K562 (cell line): ENCODE measurements at regions not wholly inside any gene's neighbourhood (a gene's known extent, or its start where the extent isn't known, plus 50 kb on each side); places are given as distances from the start of the nearest gene placed in this dataset.

ENCODE experiments used
- ATAC-seq: fragments of 200-7000 bp; cut with Tn5 transposase; 3 replicates; pipeline ENCODE4 v1.9.1; 2020; ENCODE audit warnings: moderate library complexity
- BruUV-seq: library from RNA; stranded (reverse); fragments of 400-500 nt; replicated peaks from 2 replicates; lab custom pipeline; 2021; lab: Mats Ljungman, UMichigan
- CTCF ChIA-PET: fragments of 300-600 bp; formaldehyde crosslinking; extraction: SDS; loops from one replicate; lab custom pipeline; 2021; ENCODE audit warnings: low intra/inter-chr PET ratio; lab: Yijun Ruan, JAX
- POLR2A ChIA-PET: fragments of 300-600, 350-650 bp; sonication (Branson Sonifier 250); formaldehyde crosslinking; extraction: SDS; loops from one replicate; lab custom pipeline; 2021; ENCODE audit warnings: antibody characterized with exemption, inconsistent platforms; lab: Yijun Ruan, JAX
- DNase-seq, 4 experiments: peaks; one replicate each; pipeline versions ENCODE4 v3.0.0 to v3.0.0-alpha.2; 2011 to 2018; ENCODE audit warnings: low spot score in 3 of 4, mixed read lengths in 3 of 4; ENCODE audit errors: extremely low read depth in 1 of 4
- FAIRE-seq: peaks from 2 replicates; lab custom pipeline; 2011; peaks lifted over from hg19 to GRCh38; lab: Jason Lieb, UNC
- H2AFZ ChIP-seq: 2 replicates; pipeline ENCODE4 v1.6.0; 2011; ENCODE audit warnings: low read depth, low read length, control low read depth, inconsistent platforms
- H3K27ac ChIP-seq: fragments of 200-600 bp; 3 replicates; pipeline ENCODE4 v1.8.0; 2011; ENCODE audit warnings: low read depth, mild to moderate bottlenecking, control low read depth, inconsistent platforms, low read length, moderate library complexity, mixed read lengths; ENCODE audit errors: extremely low read depth
- H3K27me3 ChIP-seq, 2 experiments: fragments of 300-600 bp in 1 of 2; 2 replicates in 1 of 2; 3 replicates in 1 of 2; pipeline versions ENCODE4 v1.6.0 to v1.8.0; 2011; ENCODE audit warnings: inconsistent platforms in 2 of 2, low read length in 2 of 2, mild to moderate bottlenecking in 1 of 2, mixed read lengths in 1 of 2, moderate library complexity in 1 of 2; ENCODE audit not compliant: control insufficient read depth in 2 of 2, insufficient read depth in 2 of 2
- H3K36me3 ChIP-seq: fragments of 300-600 bp; 3 replicates; pipeline ENCODE4 v1.8.0; 2011; ENCODE audit warnings: mild to moderate bottlenecking, low read length, inconsistent platforms; ENCODE audit not compliant: control insufficient read depth, insufficient read depth
- H3K4me1 ChIP-seq, 2 experiments: fragments of 200-600 bp in 1 of 2; replicated peaks in 1 of 2; 2 replicates in 1 of 2; 3 replicates in 1 of 2; pipeline versions ENCODE4 v1.5.1 to v1.8.0; 2011; ENCODE audit warnings: inconsistent platforms in 2 of 2, low read length in 2 of 2, mild to moderate bottlenecking in 1 of 2, mixed read lengths in 1 of 2, moderate library complexity in 1 of 2; ENCODE audit not compliant: control insufficient read depth in 2 of 2, insufficient read depth in 2 of 2
- H3K4me2 ChIP-seq: 2 replicates; pipeline ENCODE4 v1.6.1; 2011; ENCODE audit warnings: low read length, control low read depth, inconsistent platforms, mixed read lengths; ENCODE audit not compliant: insufficient read depth
- H3K4me3 ChIP-seq: fragments of 200-600 bp; sonication (generic), shearing (Covaris generic); 2 replicates; pipeline ENCODE4 v1.5.1; 2016; ENCODE audit warnings: control low read depth, inconsistent platforms
- H3K79me2 ChIP-seq: fragments of 200-600 bp; 3 replicates; pipeline ENCODE4 v1.8.0; 2011; ENCODE audit warnings: low read length, inconsistent platforms; ENCODE audit not compliant: control insufficient read depth, insufficient read depth
- H3K9ac ChIP-seq, 2 experiments: 2 replicates each; pipeline versions ENCODE4 v1.6.0 to v1.6.1; 2011; ENCODE audit warnings: low read depth in 2 of 2, low read length in 2 of 2, control low read depth in 1 of 2, inconsistent platforms in 1 of 2, mild to moderate bottlenecking in 1 of 2, mixed read lengths in 1 of 2; ENCODE audit not compliant: insufficient read depth in 1 of 2
- H3K9me1 ChIP-seq: one replicate; pipeline ENCODE4 v1.6.0; 2011; ENCODE audit warnings: inconsistent platforms, mild to moderate bottlenecking, low read length, moderate library complexity; ENCODE audit not compliant: control insufficient read depth, insufficient read depth
- H3K9me3 ChIP-seq: replicated peaks from 2 replicates; pipeline ENCODE4 v1.5.1; 2011; ENCODE audit warnings: low read depth, low read length, inconsistent platforms; ENCODE audit not compliant: control insufficient read depth, insufficient read depth
- H4K20me1 ChIP-seq: replicated peaks from 2 replicates; pipeline ENCODE4 v1.6.1; 2011; ENCODE audit warnings: low read length, inconsistent platforms, mixed read lengths; ENCODE audit not compliant: control insufficient read depth, insufficient read depth
- ARHGAP35 ChIP-seq: fragments of 450-650 bp; IDR thresholded peaks from 2 replicates; pipeline ENCODE4 v1.6.1; 2018; ENCODE audit not compliant: partially characterized antibody
- BDP1 ChIP-seq: IDR thresholded peaks from 3 replicates; pipeline ENCODE4 v1.6.1; 2011; ENCODE audit not compliant: insufficient read length, insufficient read depth
- HNRNPL ChIP-seq: fragments of 200-400 bp; formaldehyde crosslinking; IDR thresholded peaks from 2 replicates; pipeline ENCODE4 v1.6.1; 2017; ENCODE audit warnings: low read depth, mild to moderate bottlenecking, low read length
- ZNF75A ChIP-seq: fragments of 450-650 bp; formaldehyde crosslinking; IDR thresholded peaks from 2 replicates; pipeline ENCODE4 v1.4.0; 2020; ENCODE audit warnings: mild to moderate bottlenecking
- whole genome bisulfite sequencing: fragments of 100-300 bp; shearing (Covaris generic); methylation state at CpG from one replicate; pipeline ENCODE4 v1.1.6; 2016; ENCODE audit warnings: low coverage, mixed read lengths; ENCODE audit not compliant: insufficient coverage; ENCODE audit errors: missing lambda C conversion rate; 5-methylcytosine and 5-hydroxymethylcytosine counted together
- in situ Hi-C: fragments of 300-500 bp; cut with MboI; formaldehyde crosslinking; loops from 4 replicates; pipeline ENCODE4 v1.15.0; 2018; ENCODE audit warnings: inconsistent platforms, mixed read lengths
- intact Hi-C: fragments of 100-400 bp; cut with micrococcal nuclease; formaldehyde crosslinking; loops from 2 replicates; pipeline ENCODE4 v1.14.2; 2022
- TF ChIP-seq, protein P1 (sequence below): fragments of 450-650 bp; IDR thresholded peaks from 2 replicates; pipeline ENCODE4 v1.6.1; 2016; ENCODE audit warnings: mild to moderate bottlenecking, moderate library complexity

DNA sequence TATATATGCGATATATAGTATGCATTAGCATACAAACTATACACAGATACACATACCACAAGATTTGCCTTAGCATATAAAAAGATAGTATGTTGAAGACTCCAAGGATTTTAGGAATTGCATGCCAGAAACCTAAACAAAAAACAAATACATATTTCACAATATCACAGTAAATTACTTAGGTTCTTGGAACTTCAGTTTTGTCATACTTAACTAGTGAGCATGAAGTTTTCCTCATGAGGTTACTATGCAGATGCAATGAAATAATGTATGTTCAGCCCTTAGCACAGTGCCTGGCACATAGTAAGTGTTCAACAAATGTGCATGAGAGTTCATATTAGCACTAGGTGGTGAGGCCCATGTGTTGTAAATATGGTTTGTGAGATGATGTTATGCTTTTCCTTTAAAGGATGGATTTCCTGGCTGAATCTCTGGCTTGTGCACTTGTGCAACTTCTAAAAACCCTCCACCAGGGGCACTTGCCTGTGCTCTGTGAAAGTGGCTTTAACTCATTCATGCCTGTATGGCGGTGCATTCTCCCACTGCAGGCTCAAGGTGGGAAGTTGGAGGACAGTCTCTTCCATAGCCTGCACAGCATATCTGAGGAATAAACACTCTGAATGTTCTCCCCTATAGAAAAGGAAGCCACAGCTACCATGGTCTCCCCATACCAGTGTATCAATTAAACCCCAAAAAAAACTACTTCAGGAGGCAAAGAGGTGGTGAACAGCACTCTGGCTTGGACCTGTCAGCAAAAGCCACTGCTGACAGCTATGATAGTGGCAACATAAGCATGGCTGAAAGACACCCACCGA lies 624.1 kb upstream of the CDH4 start:
- Histone ChIP-seq H3K36me3 (no peaks in the 10 kb centered on the region), H3K9me3 (no peaks in the 10 kb centered on the region), H3K4me3 (no peak overlapping the region), H4K20me1 (no peaks in the 10 kb centered on the region), H3K4me1 (no peaks in the 10 kb centered on the region), H3K4me2 (no peak overlapping the region), H2AFZ (no peak overlapping the region), H3K79me2 (no peaks in the 10 kb centered on the region), H3K27me3 (no peaks in the 10 kb centered on the region; a peak in 1 of 5 replicates), H3K9me1 (no peaks in the 10 kb centered on the region), H3K9ac (no peak overlapping the region), H3K27ac (no peak overlapping the region)
- CTCF ChIA-PET: no interaction called here
- in situ Hi-C loops (no loop called here), intact Hi-C loops (no loop called here)
- ATAC-seq: no peak
- FAIRE-seq: no peak
- POLR2A ChIA-PET: interaction anchor here (0.6 kb wide), 1 partner anchor 1548 kb away, joined by 3 read pairs; no protein-coding TSS in a partner anchor
- no TSS peak for BruUV-seq
- 0% methylated on average over 3 of the region's 3 CpGs for WGBS
- TF ChIP-seq ZNF75A (CRISPR knock-in tag) (no peak), ARHGAP35 (no peak), HNRNPL (no peak), BDP1 (no peak)
- TF ChIP-seq, protein P1, sequence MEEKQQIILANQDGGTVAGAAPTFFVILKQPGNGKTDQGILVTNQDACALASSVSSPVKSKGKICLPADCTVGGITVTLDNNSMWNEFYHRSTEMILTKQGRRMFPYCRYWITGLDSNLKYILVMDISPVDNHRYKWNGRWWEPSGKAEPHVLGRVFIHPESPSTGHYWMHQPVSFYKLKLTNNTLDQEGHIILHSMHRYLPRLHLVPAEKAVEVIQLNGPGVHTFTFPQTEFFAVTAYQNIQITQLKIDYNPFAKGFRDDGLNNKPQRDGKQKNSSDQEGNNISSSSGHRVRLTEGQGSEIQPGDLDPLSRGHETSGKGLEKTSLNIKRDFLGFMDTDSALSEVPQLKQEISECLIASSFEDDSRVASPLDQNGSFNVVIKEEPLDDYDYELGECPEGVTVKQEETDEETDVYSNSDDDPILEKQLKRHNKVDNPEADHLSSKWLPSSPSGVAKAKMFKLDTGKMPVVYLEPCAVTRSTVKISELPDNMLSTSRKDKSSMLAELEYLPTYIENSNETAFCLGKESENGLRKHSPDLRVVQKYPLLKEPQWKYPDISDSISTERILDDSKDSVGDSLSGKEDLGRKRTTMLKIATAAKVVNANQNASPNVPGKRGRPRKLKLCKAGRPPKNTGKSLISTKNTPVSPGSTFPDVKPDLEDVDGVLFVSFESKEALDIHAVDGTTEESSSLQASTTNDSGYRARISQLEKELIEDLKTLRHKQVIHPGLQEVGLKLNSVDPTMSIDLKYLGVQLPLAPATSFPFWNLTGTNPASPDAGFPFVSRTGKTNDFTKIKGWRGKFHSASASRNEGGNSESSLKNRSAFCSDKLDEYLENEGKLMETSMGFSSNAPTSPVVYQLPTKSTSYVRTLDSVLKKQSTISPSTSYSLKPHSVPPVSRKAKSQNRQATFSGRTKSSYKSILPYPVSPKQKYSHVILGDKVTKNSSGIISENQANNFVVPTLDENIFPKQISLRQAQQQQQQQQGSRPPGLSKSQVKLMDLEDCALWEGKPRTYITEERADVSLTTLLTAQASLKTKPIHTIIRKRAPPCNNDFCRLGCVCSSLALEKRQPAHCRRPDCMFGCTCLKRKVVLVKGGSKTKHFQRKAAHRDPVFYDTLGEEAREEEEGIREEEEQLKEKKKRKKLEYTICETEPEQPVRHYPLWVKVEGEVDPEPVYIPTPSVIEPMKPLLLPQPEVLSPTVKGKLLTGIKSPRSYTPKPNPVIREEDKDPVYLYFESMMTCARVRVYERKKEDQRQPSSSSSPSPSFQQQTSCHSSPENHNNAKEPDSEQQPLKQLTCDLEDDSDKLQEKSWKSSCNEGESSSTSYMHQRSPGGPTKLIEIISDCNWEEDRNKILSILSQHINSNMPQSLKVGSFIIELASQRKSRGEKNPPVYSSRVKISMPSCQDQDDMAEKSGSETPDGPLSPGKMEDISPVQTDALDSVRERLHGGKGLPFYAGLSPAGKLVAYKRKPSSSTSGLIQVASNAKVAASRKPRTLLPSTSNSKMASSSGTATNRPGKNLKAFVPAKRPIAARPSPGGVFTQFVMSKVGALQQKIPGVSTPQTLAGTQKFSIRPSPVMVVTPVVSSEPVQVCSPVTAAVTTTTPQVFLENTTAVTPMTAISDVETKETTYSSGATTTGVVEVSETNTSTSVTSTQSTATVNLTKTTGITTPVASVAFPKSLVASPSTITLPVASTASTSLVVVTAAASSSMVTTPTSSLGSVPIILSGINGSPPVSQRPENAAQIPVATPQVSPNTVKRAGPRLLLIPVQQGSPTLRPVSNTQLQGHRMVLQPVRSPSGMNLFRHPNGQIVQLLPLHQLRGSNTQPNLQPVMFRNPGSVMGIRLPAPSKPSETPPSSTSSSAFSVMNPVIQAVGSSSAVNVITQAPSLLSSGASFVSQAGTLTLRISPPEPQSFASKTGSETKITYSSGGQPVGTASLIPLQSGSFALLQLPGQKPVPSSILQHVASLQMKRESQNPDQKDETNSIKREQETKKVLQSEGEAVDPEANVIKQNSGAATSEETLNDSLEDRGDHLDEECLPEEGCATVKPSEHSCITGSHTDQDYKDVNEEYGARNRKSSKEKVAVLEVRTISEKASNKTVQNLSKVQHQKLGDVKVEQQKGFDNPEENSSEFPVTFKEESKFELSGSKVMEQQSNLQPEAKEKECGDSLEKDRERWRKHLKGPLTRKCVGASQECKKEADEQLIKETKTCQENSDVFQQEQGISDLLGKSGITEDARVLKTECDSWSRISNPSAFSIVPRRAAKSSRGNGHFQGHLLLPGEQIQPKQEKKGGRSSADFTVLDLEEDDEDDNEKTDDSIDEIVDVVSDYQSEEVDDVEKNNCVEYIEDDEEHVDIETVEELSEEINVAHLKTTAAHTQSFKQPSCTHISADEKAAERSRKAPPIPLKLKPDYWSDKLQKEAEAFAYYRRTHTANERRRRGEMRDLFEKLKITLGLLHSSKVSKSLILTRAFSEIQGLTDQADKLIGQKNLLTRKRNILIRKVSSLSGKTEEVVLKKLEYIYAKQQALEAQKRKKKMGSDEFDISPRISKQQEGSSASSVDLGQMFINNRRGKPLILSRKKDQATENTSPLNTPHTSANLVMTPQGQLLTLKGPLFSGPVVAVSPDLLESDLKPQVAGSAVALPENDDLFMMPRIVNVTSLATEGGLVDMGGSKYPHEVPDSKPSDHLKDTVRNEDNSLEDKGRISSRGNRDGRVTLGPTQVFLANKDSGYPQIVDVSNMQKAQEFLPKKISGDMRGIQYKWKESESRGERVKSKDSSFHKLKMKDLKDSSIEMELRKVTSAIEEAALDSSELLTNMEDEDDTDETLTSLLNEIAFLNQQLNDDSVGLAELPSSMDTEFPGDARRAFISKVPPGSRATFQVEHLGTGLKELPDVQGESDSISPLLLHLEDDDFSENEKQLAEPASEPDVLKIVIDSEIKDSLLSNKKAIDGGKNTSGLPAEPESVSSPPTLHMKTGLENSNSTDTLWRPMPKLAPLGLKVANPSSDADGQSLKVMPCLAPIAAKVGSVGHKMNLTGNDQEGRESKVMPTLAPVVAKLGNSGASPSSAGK: no peak
- no peak for DNase-seq
